Heart right ventricle (tissue), 16 donors: ENCODE measurements at regions not wholly inside any gene's neighbourhood (a gene's known extent, or its start where the extent isn't known, plus 50 kb on each side); places are given as distances from the start of the nearest gene placed in this dataset.

Source experiments
- ATAC-seq, 8 donors: fragments of 200-7000 bp; cut with Tn5 transposase; one replicate each; pipeline ENCODE4 v1.9.1; 2020; ENCODE audit warnings: mild to moderate bottlenecking in 8 of 8, moderate library complexity in 8 of 8, moderate number of reproducible peaks in 1 of 8
- DNase-seq, 2 donors: peaks; one replicate each; pipeline ENCODE4 v3.0.0-alpha.2; 2020
- H3K27ac ChIP-seq, 10 donors: fragments of 200-600 bp; sonication (generic) in 2 of 10; one replicate each; pipeline versions ENCODE4 v1.5.0 to v1.8.0; 2020 to 2022; ENCODE audit warnings: mild to moderate bottlenecking in 3 of 10
- H3K27me3 ChIP-seq, 7 donors: fragments of 200-600 bp; one replicate each; pipeline ENCODE4 v1.8.0; 2021 to 2022; ENCODE audit warnings: mild to moderate bottlenecking in 2 of 7
- H3K36me3 ChIP-seq, 9 donors: fragments of 200-600 bp; sonication (generic) in 1 of 9; one replicate each; pipeline versions ENCODE4 v1.5.0 to v1.8.0; 2020 to 2022; ENCODE audit warnings: mild to moderate bottlenecking in 2 of 9
- H3K4me1 ChIP-seq, 9 donors: fragments of 200-600 bp; sonication (generic) in 1 of 9; one replicate each; pipeline versions ENCODE4 v1.5.0 to v1.8.0; 2020 to 2022; ENCODE audit warnings: mild to moderate bottlenecking in 4 of 9
- H3K4me3 ChIP-seq, 10 donors: fragments of 200-600 bp; sonication (generic) in 2 of 10; one replicate each; pipeline versions ENCODE4 v1.5.0 to v1.8.0; 2020 to 2022; ENCODE audit warnings: mild to moderate bottlenecking in 7 of 10, moderate library complexity in 2 of 10
- H3K9me3 ChIP-seq, 11 donors: fragments of 200-600 bp in 10 of 11; sonication (generic) in 2 of 11; one replicate each; pipeline versions ENCODE4 v1.5.0 to v1.8.0; 2013 to 2022; ENCODE audit warnings: mild to moderate bottlenecking in 2 of 11, control low read depth in 1 of 11, moderate library complexity in 1 of 11
- CTCF ChIP-seq, 9 donors: fragments of 200-600 bp; sonication (generic) in 2 of 9; IDR thresholded peaks; one replicate each; pipeline versions ENCODE4 v1.5.0 to v1.8.0; 2021 to 2022; ENCODE audit warnings: antibody characterized with exemption in 9 of 9, mild to moderate bottlenecking in 5 of 9, moderate library complexity in 1 of 9
- WGBS, 2 donors: extraction: QIAGEN DNeasy Blood & Tissue Kit; methylation state at CpG; one replicate each; pipeline ENCODE4 v1.1.7; 2013; ENCODE audit warnings: inconsistent platforms in 1 of 2; 5-methylcytosine and 5-hydroxymethylcytosine counted together
- intact Hi-C, 10 donors: fragments of 100-400 bp; cut with DNase I; formaldehyde crosslinking; loops; one replicate each; pipeline versions ENCODE4 v1.11.1 to v1.14.2; 2022
- donor health status: Arrhythmogenic right ventricular cardiomyopathy.
- donor health status: ischemic (EF 13 %, LVEDD 7.1; RV severe dilation, severe dysfunction).
- donor health status: healthy with polysubstance abuse.
- donor health status: DM: no; HTN: yes; CAD: no.
- donor health status: DM: no; HTN: no; CAD: no.
- donor health status: ischemic (EF 25% LVEDD 6.9; RV normal size, moderate dysfunction).
- donor health status: ischemic (EF 25% LVEDD 5.7; RV mildly dilated, moderate dysfunction).
- donor health status: healthy.
- donor health status: DM: yes; HTN: yes; CAD: no.
- donor health status: Ischemic cardiomyopathy.
- donor health status: ischemic (EF 35%, LVEDD 5.7; RV mildly dilated, moderate dysfunction).
- donor health status: nonischemic (EF 11% LVEDD 7.7; RV severe dilation, severe dysfunction).
- donor health status: DM: yes; HTN: yes; CAD: no.
- donor health status: PGD.
- donor health status: ischemic (EF 29% LVEDD 5.4; RV normal size, mild dysfunction).
- donor health status: nonischemic (EF 23%, LVEDD 6.1; RV moderate dilation, normal function).

GRCh38 chr6:6976193-6976592 is 131.6 kb upstream of the RREB1 start:
- TF ChIP-seq CTCF (IDR thresholded peaks at IDR 0.05): no peak
- peak in 6 of 8 donors; percentile 28 to 59 (median 44) for ATAC-seq
- H3K36me3 ChIP-seq: no peaks in the 10 kb centered on the region
- no peaks in the 10 kb centered on the region for H3K9me3 ChIP-seq
- peak overlapping the region; percentile 24 to 79 (median 69) for H3K27ac ChIP-seq
- peaks cover 0 to 19% (median 13%) of the 10 kb centered on the region in 9 donors for H3K4me1 ChIP-seq
- H3K4me3 ChIP-seq: no peak overlapping the region
- 54 to 55% methylated on average over 4 of the region's 4 CpGs for whole genome bisulfite sequencing, 2 donors
- H3K27me3 ChIP-seq: no peaks in the 10 kb centered on the region
- intact Hi-C loops: loop anchor here in 2 of 10 donors (5.0 to 10.0 kb wide), 4 partner anchors 76 to 269 kb away; no protein-coding TSS in a partner anchor
- DNase-seq: no peak

- no peaks in the 10 kb centered on the region for H3K9me3 ChIP-seq
- intact Hi-C loops: loop anchor here in 2 of 10 donors (5.0 to 10.0 kb wide), 4 partner anchors 74 to 266 kb away; no protein-coding TSS in a partner anchor
- no peaks in the 10 kb centered on the region for H3K36me3 ChIP-seq
- ATAC-seq (no peak), DNase-seq (no peak)
- no peak overlapping the region for H3K4me3 ChIP-seq
- H3K4me1 ChIP-seq: peaks cover 0 to 19% (median 13%) of the 10 kb centered on the region in 9 donors
- no peak overlapping the region for H3K27ac ChIP-seq
- H3K27me3 ChIP-seq: no peaks in the 10 kb centered on the region
- TF ChIP-seq CTCF (IDR thresholded peaks at IDR 0.05): no peak
- 80 to 85% methylated on average over 5 of the region's 5 CpGs for WGBS, 2 donors
Observed at GRCh38 chr6:6978731-6979130, 129.0 kb upstream of the RREB1 start.

GRCh38 chr6:6980999-6981597 is 126.7 kb upstream of the RREB1 start:
- Histone ChIP-seq H3K36me3 (no peaks in the 10 kb centered on the region), H3K4me1 (peaks cover 0 to 7% (median 3%) of the 10 kb centered on the region in 9 donors), H3K27ac (no peak overlapping the region), H3K9me3 (no peaks in the 10 kb centered on the region), H3K4me3 (no peak overlapping the region), H3K27me3 (no peaks in the 10 kb centered on the region)
- ATAC-seq (no peak), DNase-seq (no peak)
- WGBS, 2 donors: 75 to 82% methylated on average over 14 of the region's 14 CpGs
- intact Hi-C loops: no loop called here
- no peak for TF ChIP-seq CTCF (IDR thresholded peaks at IDR 0.05)

GRCh38 chr6:6981681-6982322 is 126.0 kb upstream of the RREB1 start:
- peaks cover 0 to 7% (median 0%) of the 10 kb centered on the region in 9 donors for H3K4me1 ChIP-seq
- intact Hi-C loops: no loop called here
- no peak overlapping the region for H3K27ac ChIP-seq
- ATAC-seq: no peak
- no peaks in the 10 kb centered on the region for H3K9me3 ChIP-seq
- DNase-seq: no peak
- 89 to 98% methylated on average over 4 of the region's 4 CpGs for WGBS, 2 donors
- H3K4me3 ChIP-seq: no peak overlapping the region
- no peak for TF ChIP-seq CTCF (IDR thresholded peaks at IDR 0.05)
- no peaks in the 10 kb centered on the region for H3K36me3 ChIP-seq
- no peaks in the 10 kb centered on the region for H3K27me3 ChIP-seq
